ENCODE measurements at regions not wholly inside any gene's neighbourhood (a gene's known extent, or its start where the extent isn't known, plus 50 kb on each side); places are given as distances from the start of the nearest gene placed in this dataset.

GRCh38 chr22:35158336-35158735 lies 92.4 kb downstream of the ISX start:
- Histone ChIP-seq H2BK5ac (ENCODE audit: low read depth, low read length, poor library complexity, severe bottlenecking) (no peak overlapping the region), H3K18ac (ENCODE audit: low read depth, low read length) (no peak overlapping the region), H3K9me1 (ENCODE audit: insufficient read depth, low read length) (no peaks in the 10 kb centered on the region), H3K23ac (ENCODE audit: low read depth, low read length) (no peak overlapping the region), H3K56ac (ENCODE audit: extremely low read depth, insufficient read depth, low read length) (no peak overlapping the region), H3K79me1 (ENCODE audit: low read depth in 1 of 2, low read length in 2 of 2) (no peaks in the 10 kb centered on the region), H2AFZ (replicated peaks; ENCODE audit: low read length, poor library complexity) (no peak overlapping the region), H4K20me1 (ENCODE audit: insufficient read depth, low read length) (no peaks in the 10 kb centered on the region), H4K5ac (ENCODE audit: low read depth, low read length) (no peak overlapping the region), H3K4ac (ENCODE audit: low read depth, low read length) (no peak overlapping the region), H2AK5ac (ENCODE audit: low read depth, low read length) (no peak overlapping the region), H2AK9ac (replicated peaks; ENCODE audit: low read depth, low read length, poor library complexity) (no peak overlapping the region), H4K8ac (ENCODE audit: low read depth in 2 of 2, low read length in 2 of 2) (no peak overlapping the region), H3K9ac (ENCODE audit: low read depth, low read length) (no peak overlapping the region), H3K14ac (replicated peaks; ENCODE audit: low read depth, low read length) (no peak overlapping the region), H2BK15ac (ENCODE audit: low read depth, low read length) (no peak overlapping the region), H2BK120ac (ENCODE audit: low read depth, low read length) (no peak overlapping the region), H3K4me2 (ENCODE audit: low read depth, low read length) (no peak overlapping the region), H3K4me3 (ENCODE audit: insufficient read depth, low read depth, low read length) (no peak overlapping the region), H3K36me3 (ENCODE audit: control insufficient read depth, insufficient read depth, low read length) (no peaks in the 10 kb centered on the region), H4K91ac (ENCODE audit: insufficient read depth, low read depth, low read length) (no peak overlapping the region), H3K27ac (ENCODE audit: insufficient read depth, low read length) (no peak overlapping the region), H2BK20ac (ENCODE audit: low read depth, low read length) (no peak overlapping the region), H3K4me1 (ENCODE audit: control insufficient read depth, insufficient read depth, low read length) (no peaks in the 10 kb centered on the region), H3K27me3 (ENCODE audit: control insufficient read depth, insufficient read depth, low read length) (no peaks in the 10 kb centered on the region), H3K9me3 (ENCODE audit: control insufficient read depth, insufficient read depth, low read length) (no peaks in the 10 kb centered on the region)
- ATAC-seq (ENCODE audit: low read depth) (no peak), DNase-seq (no peak)
- ChIA-PET CTCF (no interaction called here), POLR2A (ENCODE audit: unreplicated experiment) (no interaction called here)
- 44% methylated on average over 4 of the region's 7 CpGs; no CpG with 5 or more reads in 1 of the 2 experiments for WGBS, 2 experiments (ENCODE audit: extremely low coverage in 2 of 2, insufficient read length in 1 of 2)
- BruUV-seq (replicated peaks) = no TSS peak
- intact Hi-C loops (cut with micrococcal nuclease) (no loop called here), dilution Hi-C loops (cut with HindIII; ENCODE audit: low sequenced_read_pairs, unreplicated experiment) (no loop called here), in situ Hi-C loops (cut with MboI; ENCODE audit: low sequenced_read_pairs) (loop anchor here (10.0 kb wide), 3 partner anchors 1234 to 1854 kb away; partner anchors contain the start of gene LARGE1)
- TF ChIP-seq MAZ (IDR thresholded peaks at IDR 0.05; ENCODE audit: borderline replicate concordance, low read depth, low read length) (no peak), BHLHE40 (IDR thresholded peaks at IDR 0.05; ENCODE audit: low read depth, low read length) (no peak), MAFK (IDR thresholded peaks at IDR 0.05; ENCODE audit: low read depth, low read length) (no peak), RAD21 (IDR thresholded peaks at IDR 0.05; ENCODE audit: low read length) (no peak), FOS (IDR thresholded peaks at IDR 0.05; ENCODE audit: low read depth, low read length) (no peak), CHD1 (IDR thresholded peaks at IDR 0.05; ENCODE audit: low read depth, low read length) (no peak), RCOR1 (IDR thresholded peaks at IDR 0.05; ENCODE audit: insufficient replicate concordance, low read length) (no peak), RFX5 (IDR thresholded peaks at IDR 0.05; ENCODE audit: low read depth, low read length) (no peak), SMC3 (IDR thresholded peaks at IDR 0.05; ENCODE audit: low read depth, low read length) (no peak), MXI1 (IDR thresholded peaks at IDR 0.05; ENCODE audit: borderline replicate concordance, low read depth, low read length) (no peak), POLR2A (IDR thresholded peaks at IDR 0.05; ENCODE audit: low read depth, low read length) (no peak)
- TF ChIP-seq, protein P1, sequence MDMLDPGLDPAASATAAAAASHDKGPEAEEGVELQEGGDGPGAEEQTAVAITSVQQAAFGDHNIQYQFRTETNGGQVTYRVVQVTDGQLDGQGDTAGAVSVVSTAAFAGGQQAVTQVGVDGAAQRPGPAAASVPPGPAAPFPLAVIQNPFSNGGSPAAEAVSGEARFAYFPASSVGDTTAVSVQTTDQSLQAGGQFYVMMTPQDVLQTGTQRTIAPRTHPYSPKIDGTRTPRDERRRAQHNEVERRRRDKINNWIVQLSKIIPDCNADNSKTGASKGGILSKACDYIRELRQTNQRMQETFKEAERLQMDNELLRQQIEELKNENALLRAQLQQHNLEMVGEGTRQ (IDR thresholded peaks at IDR 0.05; ENCODE audit: low read depth, low read length) = no peak
- TF ChIP-seq, protein P2, sequence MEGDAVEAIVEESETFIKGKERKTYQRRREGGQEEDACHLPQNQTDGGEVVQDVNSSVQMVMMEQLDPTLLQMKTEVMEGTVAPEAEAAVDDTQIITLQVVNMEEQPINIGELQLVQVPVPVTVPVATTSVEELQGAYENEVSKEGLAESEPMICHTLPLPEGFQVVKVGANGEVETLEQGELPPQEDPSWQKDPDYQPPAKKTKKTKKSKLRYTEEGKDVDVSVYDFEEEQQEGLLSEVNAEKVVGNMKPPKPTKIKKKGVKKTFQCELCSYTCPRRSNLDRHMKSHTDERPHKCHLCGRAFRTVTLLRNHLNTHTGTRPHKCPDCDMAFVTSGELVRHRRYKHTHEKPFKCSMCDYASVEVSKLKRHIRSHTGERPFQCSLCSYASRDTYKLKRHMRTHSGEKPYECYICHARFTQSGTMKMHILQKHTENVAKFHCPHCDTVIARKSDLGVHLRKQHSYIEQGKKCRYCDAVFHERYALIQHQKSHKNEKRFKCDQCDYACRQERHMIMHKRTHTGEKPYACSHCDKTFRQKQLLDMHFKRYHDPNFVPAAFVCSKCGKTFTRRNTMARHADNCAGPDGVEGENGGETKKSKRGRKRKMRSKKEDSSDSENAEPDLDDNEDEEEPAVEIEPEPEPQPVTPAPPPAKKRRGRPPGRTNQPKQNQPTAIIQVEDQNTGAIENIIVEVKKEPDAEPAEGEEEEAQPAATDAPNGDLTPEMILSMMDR (conservative IDR thresholded peaks at IDR 0.05; ENCODE audit: low read depth, low read length) = no peak
- TF ChIP-seq, protein P3, sequence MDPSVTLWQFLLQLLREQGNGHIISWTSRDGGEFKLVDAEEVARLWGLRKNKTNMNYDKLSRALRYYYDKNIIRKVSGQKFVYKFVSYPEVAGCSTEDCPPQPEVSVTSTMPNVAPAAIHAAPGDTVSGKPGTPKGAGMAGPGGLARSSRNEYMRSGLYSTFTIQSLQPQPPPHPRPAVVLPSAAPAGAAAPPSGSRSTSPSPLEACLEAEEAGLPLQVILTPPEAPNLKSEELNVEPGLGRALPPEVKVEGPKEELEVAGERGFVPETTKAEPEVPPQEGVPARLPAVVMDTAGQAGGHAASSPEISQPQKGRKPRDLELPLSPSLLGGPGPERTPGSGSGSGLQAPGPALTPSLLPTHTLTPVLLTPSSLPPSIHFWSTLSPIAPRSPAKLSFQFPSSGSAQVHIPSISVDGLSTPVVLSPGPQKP (IDR thresholded peaks at IDR 0.05; ENCODE audit: borderline replicate concordance, low read depth, low read length) = no peak
